GM12875 (cell line): ENCODE measurements at regions not wholly inside any gene's neighbourhood (a gene's known extent, or its start where the extent isn't known, plus 50 kb on each side); places are given as distances from the start of the nearest gene placed in this dataset.

ENCODE experiments used
- H3K4me3 ChIP-seq: one replicate; pipeline ENCODE4 v1.5.1; 2011; ENCODE audit warnings: low read depth, low read length, control low read depth
- TF ChIP-seq, protein P1 (sequence below): IDR thresholded peaks from 2 replicates; pipeline ENCODE4 v1.5.1; 2011; ENCODE audit warnings: low read depth, mild to moderate bottlenecking, control low read depth, inconsistent platforms, low read length, moderate library complexity, borderline replicate concordance; ENCODE audit not compliant: insufficient read depth

DNA sequence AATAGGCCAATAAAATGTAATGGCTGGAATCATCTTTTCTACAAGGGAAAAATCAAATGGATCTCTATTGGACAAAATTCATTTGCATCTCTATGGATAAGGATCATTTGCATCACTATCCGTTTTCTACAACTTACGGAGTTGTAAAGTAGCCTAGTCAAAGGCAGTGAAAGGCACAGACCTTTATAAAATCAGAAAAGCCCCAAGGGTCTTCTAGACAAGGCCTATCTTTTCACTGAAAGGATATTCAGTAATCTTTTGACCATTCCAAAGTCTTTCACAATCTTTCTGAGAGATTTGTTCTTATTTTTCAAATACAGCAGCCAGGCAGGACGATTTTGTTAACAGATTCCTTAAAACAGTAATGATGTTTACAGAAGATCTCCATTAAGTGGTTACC is 119.5 kb upstream of the JADE1 start:
- no peak overlapping the region for H3K4me3 ChIP-seq
- TF ChIP-seq, protein P1, sequence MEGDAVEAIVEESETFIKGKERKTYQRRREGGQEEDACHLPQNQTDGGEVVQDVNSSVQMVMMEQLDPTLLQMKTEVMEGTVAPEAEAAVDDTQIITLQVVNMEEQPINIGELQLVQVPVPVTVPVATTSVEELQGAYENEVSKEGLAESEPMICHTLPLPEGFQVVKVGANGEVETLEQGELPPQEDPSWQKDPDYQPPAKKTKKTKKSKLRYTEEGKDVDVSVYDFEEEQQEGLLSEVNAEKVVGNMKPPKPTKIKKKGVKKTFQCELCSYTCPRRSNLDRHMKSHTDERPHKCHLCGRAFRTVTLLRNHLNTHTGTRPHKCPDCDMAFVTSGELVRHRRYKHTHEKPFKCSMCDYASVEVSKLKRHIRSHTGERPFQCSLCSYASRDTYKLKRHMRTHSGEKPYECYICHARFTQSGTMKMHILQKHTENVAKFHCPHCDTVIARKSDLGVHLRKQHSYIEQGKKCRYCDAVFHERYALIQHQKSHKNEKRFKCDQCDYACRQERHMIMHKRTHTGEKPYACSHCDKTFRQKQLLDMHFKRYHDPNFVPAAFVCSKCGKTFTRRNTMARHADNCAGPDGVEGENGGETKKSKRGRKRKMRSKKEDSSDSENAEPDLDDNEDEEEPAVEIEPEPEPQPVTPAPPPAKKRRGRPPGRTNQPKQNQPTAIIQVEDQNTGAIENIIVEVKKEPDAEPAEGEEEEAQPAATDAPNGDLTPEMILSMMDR = no peak

DNA sequence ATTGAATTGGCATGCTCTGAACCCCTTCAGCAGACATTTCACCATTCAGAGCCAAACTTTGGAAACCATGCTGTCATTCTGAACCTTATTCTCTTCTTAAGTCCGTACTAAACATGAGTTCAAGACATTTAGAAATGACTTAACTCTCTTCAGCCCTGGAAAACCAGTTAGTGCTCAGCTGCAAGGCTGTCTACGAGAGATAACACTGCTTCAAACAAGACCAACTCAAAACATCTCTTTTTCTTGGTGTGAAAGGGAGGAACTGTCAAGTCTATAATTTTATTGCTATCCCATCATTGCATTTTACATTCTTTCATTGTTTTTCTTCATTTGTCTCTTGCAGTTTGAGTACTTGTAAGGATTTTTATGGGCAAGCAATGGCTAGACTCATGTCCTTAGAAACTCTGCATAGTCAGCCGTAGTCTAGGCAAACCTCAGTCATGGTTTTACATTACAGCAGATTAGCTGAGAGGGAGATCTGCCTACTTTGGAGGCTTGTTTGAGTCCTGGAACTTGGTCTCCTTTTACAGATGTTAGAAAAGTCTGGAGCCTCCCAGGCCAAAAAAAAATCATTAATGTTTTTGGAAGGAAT is 120.6 kb upstream of the JADE1 start:
- no peak overlapping the region for H3K4me3 ChIP-seq
- TF ChIP-seq, protein P1 = no peak

DNA sequence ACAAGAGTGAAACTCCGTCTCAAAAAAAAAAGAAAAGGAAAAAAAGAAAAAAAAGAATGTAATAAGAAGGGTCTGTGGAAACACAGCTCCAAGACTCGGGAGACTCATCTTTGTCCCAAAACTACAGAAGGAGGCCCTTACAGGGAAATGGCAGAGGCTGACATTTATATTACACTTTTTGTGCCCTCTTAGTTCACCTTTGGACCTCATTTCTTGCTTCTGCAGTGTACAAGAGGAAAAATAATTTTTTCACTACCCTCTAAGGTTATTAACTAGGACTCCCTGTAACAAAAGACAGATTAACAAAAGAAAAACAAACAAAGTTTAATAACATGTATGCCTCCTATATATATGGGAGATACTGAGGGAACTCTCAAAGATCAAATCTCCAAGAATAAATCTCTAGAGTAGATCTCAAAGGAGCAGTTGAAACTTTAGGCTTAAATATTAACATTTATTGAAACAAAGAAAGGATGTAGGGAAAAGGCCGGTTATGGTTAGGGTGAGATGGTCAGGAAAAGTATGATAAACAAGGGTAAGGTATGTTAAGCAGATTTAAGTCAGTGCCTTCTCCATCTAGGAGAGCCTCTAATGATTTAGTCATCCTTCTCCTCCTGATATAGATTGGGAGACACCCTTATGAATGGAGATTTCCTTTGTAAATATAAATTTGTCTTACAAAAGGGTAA is 121.3 kb upstream of the JADE1 start:
- TF ChIP-seq, protein P1 = no peak
- no peak overlapping the region for H3K4me3 ChIP-seq

DNA sequence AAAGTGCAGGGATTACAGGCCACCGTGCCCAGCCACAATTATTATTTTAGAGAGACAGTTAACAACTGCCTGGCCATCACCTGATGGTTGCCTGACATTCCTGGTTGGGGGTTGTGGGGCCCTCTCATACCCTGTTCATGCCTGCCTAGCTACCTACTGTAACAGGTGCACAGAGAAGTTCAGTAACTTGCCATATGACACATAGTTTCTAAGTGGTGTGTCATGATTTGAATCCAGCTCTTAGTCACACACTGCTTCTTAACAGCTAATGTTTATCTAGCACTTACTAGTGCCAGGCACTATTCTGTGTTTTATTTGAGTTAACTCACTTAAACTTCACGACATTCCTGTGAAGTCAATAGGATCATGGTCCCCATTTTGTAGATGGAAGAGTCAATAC is 122.7 kb upstream of the JADE1 start:
- TF ChIP-seq, protein P1 = no peak
- H3K4me3 ChIP-seq = no peak overlapping the region

DNA sequence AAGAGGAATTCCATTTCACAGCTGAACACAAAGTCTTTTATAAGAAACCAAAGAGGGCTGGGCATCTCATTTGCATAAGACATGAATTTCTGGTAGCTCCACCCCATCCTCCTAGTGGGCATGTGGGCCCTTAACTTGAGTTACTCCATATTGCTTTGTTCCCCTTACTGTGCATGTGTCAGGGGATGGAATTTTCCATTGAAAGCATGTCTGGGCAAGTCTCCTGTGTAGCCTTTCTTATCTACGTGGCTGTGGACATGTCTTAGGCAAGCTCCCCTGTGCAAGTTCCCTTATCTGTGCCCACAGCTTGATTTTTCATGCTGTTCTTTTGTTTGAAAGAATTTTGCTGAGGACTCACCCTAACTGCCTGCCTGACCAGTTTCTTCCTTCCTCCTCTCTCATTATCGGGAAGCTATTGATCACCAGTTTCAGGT is 123.5 kb upstream of the JADE1 start:
- H3K4me3 ChIP-seq = no peak overlapping the region
- TF ChIP-seq, protein P1 = no peak

DNA sequence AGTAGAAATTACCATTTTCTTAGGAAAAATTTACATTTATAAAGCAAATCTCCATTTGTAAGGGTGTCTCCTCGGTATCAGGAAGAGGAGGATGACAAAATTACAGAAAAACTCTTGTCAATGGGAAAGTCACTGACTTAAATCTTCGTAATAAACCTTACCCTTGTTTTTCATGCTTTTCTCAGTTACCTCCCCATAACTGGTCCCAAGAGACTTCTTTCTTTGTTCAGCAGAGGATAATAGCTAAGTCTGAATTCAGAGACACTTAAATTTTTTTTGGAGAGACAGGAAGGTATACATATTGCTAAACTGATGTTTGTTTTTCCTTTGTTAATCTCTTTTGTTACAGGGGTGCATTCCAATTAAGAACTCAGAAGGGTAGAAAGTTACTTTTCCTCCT is 125.5 kb upstream of the JADE1 start:
- no peak overlapping the region for H3K4me3 ChIP-seq
- TF ChIP-seq, protein P1 = no peak
